ENCODE measurements at regions not wholly inside any gene's neighbourhood (a gene's known extent, or its start where the extent isn't known, plus 50 kb on each side); places are given as distances from the start of the nearest gene placed in this dataset.
"Not testable (repeated sequence)": the region's sequence is repeated elsewhere in the genome, so short reads cannot be mapped to it uniquely, and the experiment has no call there.

DNA sequence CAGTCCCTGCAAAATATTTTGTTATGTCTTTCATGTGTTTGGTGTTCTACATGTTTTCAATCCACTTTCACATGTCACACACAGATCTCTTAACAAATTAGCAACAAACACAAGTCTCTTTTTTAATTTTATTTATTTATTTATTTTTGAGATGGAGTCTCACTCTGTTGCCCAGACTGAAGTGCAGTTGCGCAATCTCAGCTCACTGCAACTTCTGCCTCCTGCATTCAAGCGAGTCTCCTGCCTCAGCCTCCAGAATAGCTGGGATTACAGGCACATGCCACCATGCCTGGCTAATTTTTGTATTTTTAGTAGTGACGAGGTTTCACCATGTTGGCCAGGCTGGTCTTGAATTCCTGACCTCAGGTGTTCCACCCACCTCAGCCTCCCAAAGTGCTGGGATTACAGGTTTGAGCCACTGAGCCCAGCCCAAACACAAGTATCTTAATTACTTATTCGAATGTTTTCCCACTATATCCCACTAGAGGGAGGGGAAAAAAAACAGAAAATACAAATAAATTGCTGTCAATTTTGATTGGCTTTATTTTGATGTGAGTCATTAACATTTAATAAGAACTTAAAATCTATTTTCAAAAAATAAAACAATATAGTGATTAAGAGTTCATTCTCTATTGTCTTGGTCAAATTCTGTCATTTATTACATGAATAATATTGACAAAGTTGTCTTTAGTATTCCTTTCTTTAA is 1641.0 kb upstream of the CELF4 start:
- DNase-seq (ENCODE audit: low read depth): not testable (repeated sequence)

DNA sequence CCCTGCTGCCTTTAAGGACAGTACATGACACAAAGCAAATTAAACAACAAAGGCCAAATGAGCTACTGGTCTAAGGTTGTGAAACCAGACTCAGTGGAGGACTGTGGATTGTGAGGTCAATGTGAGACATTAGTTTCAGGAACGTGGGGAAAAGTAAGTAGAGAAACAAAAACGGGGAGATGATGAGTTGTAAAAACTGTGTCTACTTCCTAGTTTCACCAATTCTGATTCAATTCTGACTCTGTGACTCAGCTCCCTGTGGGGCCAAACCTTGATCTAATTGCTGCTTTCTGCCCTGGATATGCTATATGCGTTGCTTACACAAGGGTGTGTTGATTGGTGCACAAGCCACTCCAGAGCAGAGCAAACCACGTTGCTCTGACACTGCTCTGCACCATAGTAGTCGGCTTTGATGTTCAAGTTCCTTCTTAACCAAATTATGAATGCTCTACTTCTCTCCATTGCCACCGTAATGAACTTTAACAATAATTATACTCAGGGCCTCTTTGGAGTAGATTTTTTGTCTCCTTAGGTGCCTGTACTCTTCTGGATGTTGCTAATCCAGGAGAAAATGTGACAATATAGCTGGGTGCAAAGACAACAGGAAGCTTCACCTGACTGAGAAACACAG is 1640.1 kb upstream of the CELF4 start:
- no peak for DNase-seq (ENCODE audit: low read depth)

DNA sequence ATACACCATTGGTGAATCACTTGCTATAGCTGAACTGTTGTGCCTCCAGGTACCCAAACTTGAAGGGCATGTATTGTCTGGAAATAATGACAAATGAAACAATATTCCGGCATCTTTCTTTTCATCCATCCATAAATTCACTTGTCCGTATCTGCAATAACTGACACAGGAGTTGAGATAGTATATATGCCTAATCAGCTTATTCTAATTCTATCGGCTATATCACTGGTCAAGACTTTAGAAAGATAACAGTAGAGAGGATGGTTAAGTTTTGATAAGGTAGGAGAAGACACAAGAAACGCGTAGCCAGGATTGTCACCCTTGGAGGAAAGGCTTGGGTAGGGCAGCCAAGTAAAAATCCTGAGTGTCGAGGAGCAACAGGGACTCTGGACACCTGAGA is 1634.6 kb upstream of the CELF4 start:
- DNase-seq (ENCODE audit: low read depth): no peak

DNA sequence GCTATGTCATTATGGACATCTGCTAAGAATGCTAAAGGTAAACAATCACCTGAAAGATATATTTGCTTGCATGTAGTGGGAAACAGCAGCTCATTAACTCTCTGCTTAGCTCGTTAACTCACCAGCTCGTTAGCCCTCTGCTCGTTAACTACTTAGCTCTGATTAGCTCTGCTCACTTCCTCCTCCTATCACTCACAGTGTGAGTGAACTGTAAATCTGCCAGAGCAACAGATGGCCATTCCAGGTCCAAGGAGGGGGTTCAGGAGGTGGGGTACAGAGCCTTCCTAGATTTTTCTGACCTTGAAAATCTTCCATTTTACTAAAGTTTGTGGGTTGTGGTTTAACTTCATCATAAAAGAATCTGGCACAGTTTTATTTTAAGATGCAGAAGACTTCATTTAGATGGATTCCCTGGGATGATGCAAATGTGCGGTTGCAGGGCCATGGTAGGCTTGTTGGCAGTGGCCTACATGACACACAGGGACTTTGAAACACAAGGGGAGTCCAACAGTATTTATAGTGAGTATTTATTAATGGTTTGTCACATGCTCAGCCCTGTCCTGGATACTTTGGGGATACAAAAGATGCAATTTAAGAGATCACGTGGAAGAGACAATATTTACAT is 1633.7 kb upstream of the CELF4 start:
- no peak for DNase-seq (ENCODE audit: low read depth)

DNA sequence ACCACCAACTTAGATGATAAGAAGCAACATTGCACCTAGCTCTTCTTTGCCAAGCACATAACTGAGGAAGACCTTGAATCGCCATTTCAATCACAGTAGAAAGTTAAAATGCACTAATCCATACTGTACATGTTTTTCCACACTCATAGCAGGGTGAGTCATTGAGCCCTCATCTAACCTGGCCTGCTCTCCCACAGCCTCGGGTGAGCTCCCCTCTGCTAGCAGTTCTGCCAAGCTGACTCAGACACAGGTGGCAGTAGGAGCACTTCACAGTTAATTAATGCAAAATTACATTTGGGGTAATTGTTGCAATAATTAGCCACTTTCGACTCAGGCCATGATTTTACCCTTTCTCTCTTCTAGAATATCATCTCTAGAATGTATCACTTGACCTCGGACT is 1632.8 kb upstream of the CELF4 start:
- DNase-seq (ENCODE audit: low read depth): no peak

DNA sequence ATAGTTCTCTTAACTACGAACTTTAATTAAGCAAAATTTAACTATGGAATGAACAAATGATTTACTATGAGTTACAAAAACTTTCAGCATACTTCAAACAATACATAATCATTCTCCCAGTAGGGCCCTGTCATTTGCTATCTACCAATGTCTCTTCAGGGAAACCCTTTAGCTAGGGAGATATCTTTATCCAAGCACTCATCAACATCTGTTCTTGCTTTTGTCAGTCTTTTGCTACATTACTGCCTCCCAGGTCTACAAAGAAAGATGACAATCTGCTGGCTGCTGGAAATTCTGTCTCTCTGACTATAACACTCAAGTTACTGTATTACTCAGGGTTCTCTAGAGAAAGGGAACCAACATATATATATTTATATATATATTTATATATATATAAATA is 1626.3 kb upstream of the CELF4 start:
- no peak for DNase-seq (ENCODE audit: low read depth)

DNA sequence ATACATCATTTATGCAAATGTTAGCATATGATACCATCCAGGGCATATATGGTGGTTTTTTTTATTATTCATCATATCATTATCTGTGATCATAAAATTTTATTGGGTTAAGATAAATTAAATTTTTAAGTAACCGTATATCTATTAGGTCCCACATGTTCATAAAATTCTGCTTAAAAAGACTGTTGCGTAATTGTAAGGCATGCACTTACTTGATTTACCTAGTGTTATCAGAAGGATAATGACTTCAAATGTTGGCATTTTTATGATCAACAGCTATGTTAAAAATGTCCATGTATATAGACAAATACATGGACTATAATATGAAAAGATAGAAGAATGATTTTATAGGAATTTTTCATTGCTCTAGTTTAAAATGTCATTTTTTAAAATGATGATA is 1625.5 kb upstream of the CELF4 start:
- DNase-seq (ENCODE audit: low read depth): no peak

DNA sequence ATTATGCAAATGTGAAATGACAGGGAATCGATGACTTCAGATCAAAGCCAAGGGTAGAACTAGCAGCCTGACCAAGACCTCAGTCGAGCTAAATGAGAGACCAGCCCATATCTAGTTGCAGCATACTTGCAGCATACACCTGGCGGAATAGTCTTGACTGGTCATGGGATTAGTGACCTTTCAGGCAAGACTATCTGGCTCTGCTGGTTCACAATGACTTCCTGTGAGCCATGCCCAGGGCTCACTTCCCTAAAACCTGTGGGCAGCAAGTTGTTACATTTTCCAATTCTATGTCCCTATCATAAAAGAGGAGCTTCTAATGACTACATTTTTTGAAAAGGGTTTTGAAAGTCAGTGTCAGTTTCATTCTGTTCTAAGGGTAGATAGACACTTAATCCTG is 1624.9 kb upstream of the CELF4 start:
- no peak for DNase-seq (ENCODE audit: low read depth)

DNA sequence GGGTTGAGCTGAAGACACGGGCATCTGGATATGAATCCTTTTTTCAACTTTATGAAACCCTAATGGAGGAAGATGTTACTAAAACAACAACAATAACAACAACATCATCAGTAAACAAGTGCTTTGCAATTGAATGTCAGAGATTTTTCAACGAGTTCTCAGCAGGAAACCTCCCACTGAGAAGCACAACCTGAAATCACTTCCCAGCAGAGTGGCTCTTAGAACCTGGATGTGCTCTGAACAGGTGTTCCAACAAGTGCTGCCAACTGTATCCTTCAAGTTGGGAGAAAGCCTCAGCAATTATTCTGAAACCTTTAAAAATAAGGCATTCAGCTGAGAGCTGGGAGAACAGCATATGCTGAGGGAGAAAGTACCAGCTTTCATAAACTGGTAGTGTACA is 1622.7 kb upstream of the CELF4 start:
- no peak for DNase-seq (ENCODE audit: low read depth)

DNA sequence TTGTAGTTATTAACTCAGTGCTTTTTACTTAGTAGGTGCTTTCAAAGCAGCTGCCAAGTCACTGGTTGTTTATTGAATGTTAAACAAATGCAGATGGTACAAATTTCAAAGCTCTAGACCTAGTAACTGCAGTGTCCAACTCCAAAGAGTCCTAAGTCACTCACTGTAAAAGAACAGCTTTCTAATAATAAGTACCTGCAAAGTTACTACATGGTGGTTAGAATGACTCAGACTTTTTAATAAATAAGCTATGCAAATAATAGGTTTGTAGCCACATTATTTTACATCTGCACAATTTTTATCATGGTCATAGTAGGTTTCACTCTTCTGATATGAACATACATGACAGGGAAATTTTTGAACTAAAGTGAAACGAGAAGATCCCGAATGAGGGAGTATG is 1620.4 kb upstream of the CELF4 start:
- DNase-seq (ENCODE audit: low read depth): no peak

DNA sequence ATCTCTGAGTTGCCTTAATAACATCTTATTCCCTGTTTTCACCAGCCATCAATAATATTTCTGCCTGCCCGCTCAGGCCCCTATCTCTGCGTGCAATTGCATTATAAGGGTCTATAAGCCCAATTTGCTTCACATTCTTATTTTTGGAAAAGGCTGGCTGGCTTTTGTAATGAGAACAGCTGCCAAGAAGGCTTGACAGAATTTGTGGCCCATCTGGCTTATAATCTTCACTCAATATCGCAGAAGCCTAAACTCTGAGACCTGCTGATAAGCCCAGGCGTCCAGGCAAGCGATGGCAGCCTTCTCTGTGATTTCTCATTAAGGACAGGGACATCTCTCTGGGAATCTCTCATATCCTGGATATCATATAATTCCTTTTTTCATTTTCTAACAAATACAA is 1618.6 kb upstream of the CELF4 start:
- no peak for DNase-seq (ENCODE audit: low read depth)

DNA sequence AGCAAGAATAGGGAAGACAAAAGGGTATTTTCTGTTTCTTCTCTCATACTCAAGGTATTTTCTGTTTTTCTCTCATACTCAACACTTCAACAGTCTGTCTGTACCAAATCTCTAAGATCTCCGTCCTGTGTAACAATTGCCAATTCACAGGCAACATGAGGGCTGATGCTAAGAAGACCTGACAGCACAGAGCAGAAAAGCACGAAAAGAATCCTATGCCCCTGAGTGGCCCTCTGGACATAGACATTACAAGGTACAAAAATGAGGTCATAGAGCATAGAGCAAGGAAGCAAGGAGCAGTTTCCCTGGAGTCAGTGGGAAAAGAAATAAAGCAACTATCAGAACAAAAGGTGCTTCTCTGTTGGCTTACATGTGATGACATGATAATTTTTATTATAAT is 1612.6 kb upstream of the CELF4 start:
- no peak for DNase-seq (ENCODE audit: low read depth)

DNA sequence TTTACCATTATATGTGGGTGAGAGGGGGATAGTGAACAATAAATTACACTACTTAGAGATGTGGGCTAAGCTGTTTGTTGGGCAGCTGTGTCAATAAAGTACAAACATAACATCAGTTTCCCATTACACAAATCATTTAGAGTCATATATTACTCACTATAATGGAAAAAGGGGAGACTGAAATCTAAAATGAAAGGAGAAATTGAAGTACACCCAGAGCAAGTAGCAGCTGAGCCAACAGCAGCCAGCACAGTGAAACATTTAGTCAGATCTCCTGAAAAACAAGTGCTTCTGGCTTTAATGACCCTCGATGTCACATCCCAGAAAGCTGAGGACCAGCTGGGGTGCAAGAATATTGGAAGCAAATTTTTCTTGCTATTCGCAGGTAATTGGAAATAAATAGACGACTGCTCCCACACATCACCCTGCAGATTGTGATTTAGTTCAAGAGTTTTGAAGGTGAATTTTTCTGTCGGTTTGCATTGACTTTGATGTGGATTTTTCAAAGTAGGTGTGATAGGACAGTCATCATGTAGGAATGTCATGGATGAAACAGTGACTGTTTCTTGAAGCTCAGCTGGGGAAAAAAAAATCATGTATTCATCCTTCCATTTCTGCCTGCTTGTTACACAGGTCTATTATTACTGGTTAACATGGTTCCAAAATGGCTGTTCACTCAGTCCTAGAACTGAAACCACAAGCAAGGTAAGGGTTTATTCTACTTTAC is 1607.3 kb upstream of the CELF4 start:
- no peak for DNase-seq (ENCODE audit: low read depth)

DNA sequence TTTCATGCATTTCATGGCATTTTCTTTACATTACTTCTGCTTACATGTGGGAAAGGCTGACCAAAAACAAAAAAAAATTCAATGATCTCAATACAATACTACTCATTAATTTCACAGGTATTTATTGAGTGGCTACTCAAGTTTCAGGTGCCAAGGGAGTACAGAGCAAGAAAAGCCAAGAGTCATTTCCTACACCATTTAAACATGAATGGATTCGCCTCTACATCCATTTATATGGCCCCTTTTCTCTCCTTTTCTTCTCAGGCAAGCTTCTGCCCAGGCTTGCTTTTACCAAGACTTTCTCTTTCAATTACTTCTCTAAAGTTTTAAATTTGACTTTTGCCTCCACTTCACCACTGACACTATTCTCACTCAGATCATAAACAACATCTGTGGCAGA is 1603.1 kb upstream of the CELF4 start:
- no peak for DNase-seq (ENCODE audit: low read depth)

DNA sequence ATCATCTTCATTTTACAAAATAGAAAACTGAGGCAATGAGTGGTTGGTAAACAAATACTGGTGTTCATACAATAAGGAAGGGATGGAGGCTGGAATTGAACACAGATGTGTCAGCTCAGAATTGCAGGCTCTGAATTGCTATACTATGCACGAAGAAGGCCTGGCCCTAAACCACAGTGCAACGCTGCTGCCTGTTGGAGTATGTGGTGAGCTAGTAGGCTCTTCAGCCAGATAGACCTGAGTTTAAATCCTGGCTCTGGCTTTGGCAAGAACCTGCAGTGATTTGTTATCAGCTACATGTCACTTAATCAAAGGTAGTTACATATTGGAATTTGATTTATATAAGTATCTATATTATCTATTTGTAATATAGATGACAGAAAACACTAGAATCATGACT is 1602.4 kb upstream of the CELF4 start:
- no peak for DNase-seq (ENCODE audit: low read depth)

DNA sequence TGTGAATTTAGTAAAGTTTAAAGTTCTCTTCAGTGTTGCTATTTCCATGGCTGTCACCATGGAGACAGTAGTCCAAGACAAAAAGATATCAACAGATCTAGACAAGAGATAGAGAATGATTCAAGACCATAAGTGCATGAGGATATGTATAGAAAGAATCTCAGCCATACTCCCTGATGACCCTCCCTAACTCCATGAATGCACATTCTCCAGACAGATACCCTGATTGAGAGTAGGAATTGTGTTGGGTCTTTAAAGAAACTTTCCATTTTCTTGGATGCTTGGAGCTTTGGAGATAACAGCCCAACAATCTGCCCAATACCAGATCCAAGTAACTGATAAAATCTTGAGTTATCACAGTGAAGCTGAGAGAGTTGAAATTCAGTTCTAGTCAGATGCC is 1601.2 kb upstream of the CELF4 start:
- no peak for DNase-seq (ENCODE audit: low read depth)

DNA sequence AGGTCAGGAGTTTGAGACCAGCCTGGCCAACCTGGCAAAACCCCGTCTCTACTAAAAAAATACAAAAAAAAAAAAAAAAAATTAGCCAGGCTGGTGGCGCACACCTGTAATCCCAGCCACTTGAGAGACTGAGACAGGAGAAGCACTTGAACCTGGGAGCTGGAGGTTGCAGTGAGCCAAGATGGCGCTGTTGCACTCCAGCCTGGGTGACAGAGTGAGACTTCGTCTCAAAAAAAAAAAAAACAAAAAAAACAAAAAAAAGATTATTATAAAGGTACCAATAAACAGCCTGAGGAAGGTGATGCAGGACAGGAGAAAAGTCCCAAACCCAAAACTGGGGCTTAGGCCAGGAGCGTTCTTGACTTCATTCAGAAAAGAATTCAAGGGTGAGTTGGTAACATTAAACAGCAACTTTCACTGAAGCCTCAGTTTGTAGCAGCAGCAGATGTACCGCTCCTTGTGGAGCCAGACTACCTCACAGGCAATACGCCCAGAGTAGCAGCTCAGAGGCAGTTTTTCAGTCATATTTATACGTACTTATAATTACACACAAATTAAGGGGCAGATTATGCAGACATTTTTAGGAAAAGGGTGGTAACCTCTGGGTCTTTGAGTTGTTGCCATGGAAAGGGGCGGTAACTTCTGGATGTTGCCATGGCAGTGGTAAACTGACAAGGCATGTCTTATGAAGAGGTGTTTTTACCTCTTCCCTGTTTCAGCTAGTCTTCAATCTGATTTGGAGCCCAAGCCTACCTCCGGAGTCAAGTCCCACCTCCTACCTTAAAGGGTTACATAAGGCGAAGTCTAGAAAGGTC is 1596.6 kb upstream of the CELF4 start:
- DNase-seq (ENCODE audit: low read depth): no peak

DNA sequence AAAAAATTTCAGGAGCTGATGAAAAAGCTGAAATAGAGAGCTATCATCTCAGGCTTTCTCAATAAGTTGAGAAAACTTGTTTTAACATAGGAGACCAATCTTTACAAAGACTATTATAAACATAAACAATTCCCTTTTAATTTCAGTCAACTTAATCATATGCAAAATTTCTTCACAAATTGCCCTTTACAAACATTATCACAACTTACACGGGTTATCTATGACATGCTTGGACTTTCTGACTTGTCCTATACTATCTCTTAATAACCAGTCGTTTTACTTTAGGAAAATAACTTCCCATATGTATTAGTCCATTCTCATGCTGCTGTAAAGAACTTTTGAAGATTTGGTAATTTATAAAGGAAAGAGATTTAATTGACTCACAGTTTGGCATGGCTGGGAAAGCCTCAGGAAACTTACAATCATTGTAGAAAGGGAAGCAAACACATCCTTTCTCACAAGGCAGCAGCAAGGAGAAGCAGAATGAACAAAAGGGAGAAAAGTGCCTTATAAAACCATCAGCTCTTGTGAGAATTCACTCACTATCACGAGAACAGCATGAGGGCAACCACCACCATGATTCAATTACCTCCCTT is 1583.7 kb upstream of the CELF4 start:
- DNase-seq (ENCODE audit: low read depth): no peak

DNA sequence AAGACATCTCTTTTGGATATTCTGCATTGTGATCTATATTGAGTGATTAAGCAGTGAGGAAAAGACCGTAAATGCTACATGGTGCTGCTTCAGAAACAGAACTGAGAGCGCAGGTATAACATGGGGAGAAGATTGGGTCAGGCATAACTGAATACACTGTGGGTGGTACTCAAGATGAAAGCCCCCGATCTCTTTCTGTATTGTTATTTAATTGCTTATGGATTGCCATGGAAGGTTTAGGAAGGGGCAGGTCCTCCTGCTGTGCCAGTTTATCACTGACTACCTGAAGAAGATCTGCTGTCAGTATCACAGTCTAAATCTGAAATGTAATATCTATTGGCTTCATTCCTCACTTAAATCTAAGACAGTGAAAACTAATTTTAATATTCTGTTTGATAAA is 1568.7 kb upstream of the CELF4 start:
- DNase-seq (ENCODE audit: low read depth): no peak

DNA sequence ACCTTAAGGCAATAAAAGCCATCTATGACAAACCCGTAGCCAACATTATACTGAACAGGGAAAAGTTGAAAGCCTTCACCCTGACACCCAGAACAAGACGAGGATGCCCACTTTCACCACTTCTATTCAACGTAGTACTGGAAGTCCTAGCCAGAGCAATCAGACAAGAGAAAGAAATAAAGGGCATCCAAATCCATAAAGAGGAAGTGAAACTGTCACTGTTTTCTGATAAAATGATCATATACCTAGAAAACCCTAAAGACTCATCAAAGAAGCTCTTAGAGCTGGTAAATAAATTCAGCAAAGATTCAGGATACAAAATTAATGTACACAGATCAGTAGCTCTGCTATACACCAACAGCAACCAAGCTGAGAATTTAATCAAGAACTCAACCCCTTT is 1561.9 kb upstream of the CELF4 start:
- not testable (repeated sequence) for DNase-seq (ENCODE audit: low read depth)

DNA sequence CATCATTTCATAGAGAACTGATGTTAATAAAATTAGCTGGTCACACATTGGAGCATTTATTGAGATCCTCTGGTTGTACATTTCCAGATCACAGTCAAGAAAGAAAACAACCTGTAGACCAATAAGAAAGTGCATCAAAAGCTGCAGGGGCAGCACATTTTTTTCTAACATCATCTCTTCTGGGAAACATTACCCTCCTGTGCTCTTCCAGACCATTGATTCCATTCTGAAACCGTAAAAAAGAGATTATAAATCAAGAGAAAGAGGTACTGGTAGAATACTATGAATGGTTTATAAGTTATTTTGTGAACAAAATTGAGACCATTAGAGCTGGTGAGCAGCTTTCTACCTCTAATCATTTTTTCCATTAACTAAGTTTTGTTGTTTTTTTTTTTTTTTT is 1548.2 kb upstream of the CELF4 start:
- DNase-seq (ENCODE audit: low read depth): no peak

DNA sequence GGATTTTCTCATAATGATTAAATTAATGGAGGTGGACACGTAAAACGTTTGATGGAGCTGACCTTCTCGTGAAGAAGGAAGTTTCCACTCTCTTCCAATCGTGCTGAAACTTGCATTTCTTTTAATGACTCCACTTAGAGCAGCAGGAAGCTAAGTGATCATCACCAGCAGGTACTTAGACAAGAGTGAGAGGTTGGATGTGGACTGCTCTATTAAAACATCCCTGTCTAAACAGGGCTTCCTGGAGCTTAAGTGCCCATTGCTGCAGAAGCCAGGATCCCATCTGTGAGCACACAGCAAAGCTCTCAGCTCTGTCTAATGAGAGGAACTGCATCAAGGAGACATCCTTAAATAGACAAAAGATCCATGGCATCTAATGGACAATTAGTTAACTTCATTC is 1539.5 kb upstream of the CELF4 start:
- no peak for DNase-seq (ENCODE audit: low read depth)

Measured in T-helper 22 cell (primary cell).